SJCRH30 (cell line): ENCODE measurements at regions not wholly inside any gene's neighbourhood (a gene's known extent, or its start where the extent isn't known, plus 50 kb on each side); places are given as distances from the start of the nearest gene placed in this dataset.

ENCODE experiments used
- DNase-seq, 2 experiments: peaks; one replicate each; pipeline ENCODE4 v3.0.0-alpha.2; 2015 to 2020
- H3K27ac ChIP-seq: fragments of 250-450 bp; sonication (Bioruptor Pico); 2 replicates; pipeline ENCODE4 v1.5.1; 2020; ENCODE audit warnings: mild to moderate bottlenecking, moderate library complexity
- H3K27me3 ChIP-seq: fragments of 250-450 bp; sonication (Bioruptor Pico); 2 replicates; pipeline ENCODE4 v1.5.1; 2020; ENCODE audit warnings: mild to moderate bottlenecking, moderate library complexity
- H3K36me3 ChIP-seq: fragments of 250-450 bp; sonication (Bioruptor Pico); 2 replicates; pipeline ENCODE4 v1.5.1; 2020; ENCODE audit warnings: mild to moderate bottlenecking, moderate library complexity
- H3K4me1 ChIP-seq: fragments of 250-450 bp; sonication (Bioruptor Pico); 2 replicates; pipeline ENCODE4 v1.5.1; 2020; ENCODE audit warnings: mild to moderate bottlenecking, moderate library complexity
- H3K4me3 ChIP-seq: fragments of 250-450 bp; sonication (Bioruptor Pico); 2 replicates; pipeline ENCODE4 v1.5.1; 2020; ENCODE audit warnings: mild to moderate bottlenecking, moderate library complexity
- H3K9me3 ChIP-seq: fragments of 250-450 bp; sonication (Bioruptor Pico); replicated peaks from 2 replicates; pipeline ENCODE4 v1.5.1; 2020; ENCODE audit warnings: mild to moderate bottlenecking, moderate library complexity

- Histone ChIP-seq H3K36me3 (no peaks in the 10 kb centered on the region), H3K27me3 (0 out of 2 replicates have a peak, but pooled peaks cover 2% of the 10 kb centered on the region), H3K9me3 (no peaks in the 10 kb centered on the region), H3K4me1 (no peaks in the 10 kb centered on the region), H3K27ac (no peak overlapping the region), H3K4me3 (no peak overlapping the region)
- no peak for DNase-seq
Observed at GRCh38 chr7:53397911-53398310, 362.5 kb downstream of the POM121L12 start.

GRCh38 chr7:53398566-53398965 is 363.1 kb downstream of the POM121L12 start:
- H3K36me3 ChIP-seq, result no peaks in the 10 kb centered on the region
- H3K4me3 ChIP-seq, result no peak overlapping the region
- no peaks in the 10 kb centered on the region for H3K9me3 ChIP-seq
- H3K27me3 ChIP-seq, result peaks cover 2% of the 10 kb centered on the region; the same call in 1 of the 2 replicates
- no peak for DNase-seq
- no peaks in the 10 kb centered on the region for H3K4me1 ChIP-seq
- no peak overlapping the region for H3K27ac ChIP-seq

- DNase-seq, result no peak
- no peaks in the 10 kb centered on the region; the same call in 1 of the 2 replicates for H3K27me3 ChIP-seq
- H3K4me3 ChIP-seq, result no peak overlapping the region
- no peak overlapping the region for H3K27ac ChIP-seq
- no peaks in the 10 kb centered on the region for H3K9me3 ChIP-seq
- no peaks in the 10 kb centered on the region for H3K36me3 ChIP-seq
- no peaks in the 10 kb centered on the region for H3K4me1 ChIP-seq
Observed at GRCh38 chr7:53413021-53413420, 377.6 kb downstream of the POM121L12 start.

DNA sequence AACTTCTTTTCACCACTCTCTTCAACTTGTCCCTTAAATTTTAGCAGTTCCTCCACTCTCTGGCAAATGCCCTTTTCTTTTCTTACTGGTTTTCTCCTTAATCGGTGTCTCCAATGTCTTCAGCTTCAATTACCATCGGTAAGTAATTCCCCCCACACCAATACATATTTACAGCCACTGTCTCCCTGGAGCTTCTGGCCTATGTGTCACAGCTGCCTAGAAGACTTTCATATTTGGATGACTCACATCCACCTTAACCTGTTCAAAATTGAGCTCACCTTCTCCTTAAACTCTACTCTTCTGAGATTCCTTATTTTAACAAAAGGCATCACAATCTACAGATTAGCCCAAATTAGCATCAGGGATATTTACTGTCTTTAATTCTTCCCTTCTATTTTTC is 380.4 kb downstream of the POM121L12 start:
- no peaks in the 10 kb centered on the region for H3K9me3 ChIP-seq
- no peak overlapping the region for H3K4me3 ChIP-seq
- H3K27me3 ChIP-seq, result no peaks in the 10 kb centered on the region; the same call in 1 of the 2 replicates
- DNase-seq, result no peak
- no peaks in the 10 kb centered on the region for H3K36me3 ChIP-seq
- no peak overlapping the region for H3K27ac ChIP-seq
- H3K4me1 ChIP-seq, result no peaks in the 10 kb centered on the region

- H3K4me3 ChIP-seq, result no peak overlapping the region
- H3K27ac ChIP-seq, result no peak overlapping the region
Observed at GRCh38 chr7:53418834-53419482, 383.5 kb downstream of the POM121L12 start.

GRCh38 chr7:53420550-53420949 is 385.1 kb downstream of the POM121L12 start:
- DNase-seq, result no peak
- no peaks in the 10 kb centered on the region; the same call in 1 of the 2 replicates for H3K27me3 ChIP-seq
- H3K27ac ChIP-seq, result no peak overlapping the region
- H3K4me3 ChIP-seq, result no peak overlapping the region
- no peaks in the 10 kb centered on the region for H3K4me1 ChIP-seq
- no peaks in the 10 kb centered on the region for H3K9me3 ChIP-seq
- no peaks in the 10 kb centered on the region for H3K36me3 ChIP-seq

More at GRCh38 chr7:53418834-53419482, 383.5 kb downstream of the POM121L12 start:
- H3K4me1 ChIP-seq, result no peaks in the 10 kb centered on the region
- H3K27me3 ChIP-seq, result no peaks in the 10 kb centered on the region; the same call in 1 of the 2 replicates
- no peaks in the 10 kb centered on the region for H3K9me3 ChIP-seq
- DNase-seq, result no peak
- H3K36me3 ChIP-seq, result no peaks in the 10 kb centered on the region

- Histone ChIP-seq H3K27me3 (no peaks in the 10 kb centered on the region), H3K36me3 (no peaks in the 10 kb centered on the region), H3K4me3 (no peak overlapping the region), H3K27ac (no peak overlapping the region), H3K4me1 (no peaks in the 10 kb centered on the region), H3K9me3 (no peaks in the 10 kb centered on the region)
- DNase-seq, result peak in 1 of 2 experiments; percentile 12
Observed at GRCh38 chr7:53422291-53422690, 386.9 kb downstream of the POM121L12 start.

GRCh38 chr7:53426145-53426750 is 390.8 kb downstream of the POM121L12 start:
- H3K9me3 ChIP-seq, result no peaks in the 10 kb centered on the region
- H3K4me1 ChIP-seq, result no peaks in the 10 kb centered on the region
- DNase-seq, result no peak
- H3K36me3 ChIP-seq, result no peaks in the 10 kb centered on the region
- peaks cover 6% of the 10 kb centered on the region; the same call in 1 of the 2 replicates for H3K27me3 ChIP-seq
- no peak overlapping the region for H3K4me3 ChIP-seq
- H3K27ac ChIP-seq, result no peak overlapping the region

DNA sequence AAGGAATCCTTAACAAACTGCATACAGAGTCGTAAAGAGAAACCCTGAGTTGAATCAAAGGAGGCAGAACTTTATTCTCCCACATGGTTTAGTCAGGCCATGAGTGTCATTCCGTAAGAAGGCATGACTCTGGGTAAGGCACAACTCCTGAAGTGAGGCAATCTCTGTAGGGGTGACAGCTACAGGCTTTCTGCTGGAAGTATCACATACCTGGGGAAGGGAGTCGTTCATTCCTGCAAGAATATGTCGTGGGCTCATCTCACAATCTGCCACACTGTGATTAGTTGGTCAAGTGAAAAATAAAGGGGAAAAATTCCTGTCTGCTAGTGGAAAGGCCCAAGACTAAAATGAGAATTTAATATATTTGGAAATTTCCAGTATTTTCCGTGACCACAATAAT is 392.6 kb downstream of the POM121L12 start:
- Histone ChIP-seq H3K36me3 (no peaks in the 10 kb centered on the region), H3K27ac (no peak overlapping the region), H3K4me3 (no peak overlapping the region), H3K9me3 (no peaks in the 10 kb centered on the region), H3K27me3 (peaks cover 6% of the 10 kb centered on the region; the same call in 1 of the 2 replicates), H3K4me1 (no peaks in the 10 kb centered on the region)
- no peak for DNase-seq

- Histone ChIP-seq H3K4me3 (no peak overlapping the region), H3K27me3 (peaks cover 6% of the 10 kb centered on the region; the same call in 1 of the 2 replicates), H3K4me1 (no peaks in the 10 kb centered on the region)
Observed at GRCh38 chr7:53431901-53432300, 396.5 kb downstream of the POM121L12 start.

DNA sequence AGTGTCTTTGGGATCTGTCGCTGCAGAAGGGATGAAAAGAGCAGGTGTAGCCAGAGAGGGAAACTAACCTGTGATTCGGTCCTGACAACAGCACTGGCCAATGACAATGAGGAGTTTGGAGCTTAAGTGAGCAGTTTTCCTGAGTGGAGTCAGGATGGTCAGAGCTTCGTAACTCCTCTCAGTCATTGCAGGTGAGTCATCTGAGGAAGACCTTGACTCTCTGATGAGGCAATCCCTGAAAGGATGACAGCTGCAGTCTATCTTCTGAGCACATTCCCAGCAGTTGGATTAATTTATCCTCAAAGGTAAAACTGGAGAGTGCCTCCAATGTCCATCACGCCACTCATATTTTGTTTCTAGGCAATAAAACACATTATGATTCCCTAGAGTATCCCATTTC is 401.9 kb downstream of the POM121L12 start:
- Histone ChIP-seq H3K4me3 (no peak overlapping the region), H3K9me3 (no peaks in the 10 kb centered on the region), H3K27ac (no peak overlapping the region), H3K27me3 (0 out of 2 replicates have a peak, but pooled peaks cover 4% of the 10 kb centered on the region), H3K36me3 (no peaks in the 10 kb centered on the region), H3K4me1 (no peaks in the 10 kb centered on the region)
- no peak for DNase-seq

More at GRCh38 chr7:53431901-53432300, 396.5 kb downstream of the POM121L12 start:
- no peaks in the 10 kb centered on the region for H3K9me3 ChIP-seq
- H3K27ac ChIP-seq, result no peak overlapping the region
- no peak for DNase-seq
- no peaks in the 10 kb centered on the region for H3K36me3 ChIP-seq

- Histone ChIP-seq H3K4me1 (no peaks in the 10 kb centered on the region), H3K27ac (no peak overlapping the region), H3K27me3 (no peaks in the 10 kb centered on the region), H3K36me3 (no peaks in the 10 kb centered on the region), H3K4me3 (no peak overlapping the region), H3K9me3 (no peaks in the 10 kb centered on the region)
- DNase-seq, result no peak
Observed at GRCh38 chr7:53446170-53446569, 410.7 kb downstream of the POM121L12 start.

- H3K4me1 ChIP-seq, result no peaks in the 10 kb centered on the region
- H3K9me3 ChIP-seq, result no peaks in the 10 kb centered on the region
- H3K27ac ChIP-seq, result no peak overlapping the region
- no peak for DNase-seq
- H3K4me3 ChIP-seq, result no peak overlapping the region
- no peaks in the 10 kb centered on the region for H3K36me3 ChIP-seq
- H3K27me3 ChIP-seq, result no peaks in the 10 kb centered on the region
Observed at GRCh38 chr7:53458636-53459035, 423.2 kb downstream of the POM121L12 start.

- DNase-seq, result no peak
- Histone ChIP-seq H3K36me3 (no peaks in the 10 kb centered on the region), H3K27me3 (no peaks in the 10 kb centered on the region), H3K4me3 (no peak overlapping the region), H3K27ac (no peak overlapping the region), H3K4me1 (no peaks in the 10 kb centered on the region), H3K9me3 (no peaks in the 10 kb centered on the region)
Observed at GRCh38 chr7:53466371-53466770, 430.9 kb downstream of the POM121L12 start.

DNA sequence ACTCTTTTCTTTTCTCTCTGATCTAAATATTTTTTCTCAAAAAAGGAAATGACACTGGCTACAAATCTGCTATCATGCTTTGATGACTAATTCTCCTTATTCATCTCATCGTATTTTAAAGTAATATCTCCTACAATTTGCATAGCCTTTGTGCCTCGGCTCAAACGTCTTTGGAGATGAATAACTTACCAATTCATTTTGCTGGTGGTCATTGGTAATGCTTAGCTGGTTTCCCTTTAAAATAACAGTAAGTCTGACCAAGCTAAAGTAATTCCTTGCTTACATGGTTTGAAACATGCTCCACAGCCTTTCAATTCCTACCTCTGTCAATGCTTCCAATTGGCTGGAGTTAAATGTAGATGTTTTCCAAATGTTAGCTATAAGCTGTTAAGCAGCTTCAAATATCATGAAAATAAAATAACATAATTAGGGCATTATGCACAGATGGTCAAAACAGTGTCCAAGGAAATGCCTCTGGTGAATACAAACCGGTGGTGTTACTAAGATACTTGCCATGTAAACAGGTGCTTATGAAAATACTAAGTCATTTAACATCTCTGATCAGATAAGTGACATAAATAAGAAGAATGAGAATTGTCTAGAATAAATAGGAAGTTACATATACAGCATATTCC is 435.0 kb downstream of the POM121L12 start:
- Histone ChIP-seq H3K27ac (no peak overlapping the region), H3K4me1 (no peaks in the 10 kb centered on the region), H3K27me3 (no peaks in the 10 kb centered on the region), H3K9me3 (no peaks in the 10 kb centered on the region), H3K4me3 (no peak overlapping the region), H3K36me3 (no peaks in the 10 kb centered on the region)
- DNase-seq, result no peak
